Keratinocyte (primary cell): ENCODE measurements at regions not wholly inside any gene's neighbourhood (a gene's known extent, or its start where the extent isn't known, plus 50 kb on each side); places are given as distances from the start of the nearest gene placed in this dataset.

ENCODE experiments used
- DNase-seq: peaks from one replicate; pipeline ENCODE4 v3.0.0-alpha.2; 2011; ENCODE audit warnings: low read depth, missing footprints, low spot score
- FAIRE-seq: peaks from 2 replicates; lab custom pipeline; 2011; peaks lifted over from hg19 to GRCh38; lab: Jason Lieb, UNC
- H2AFZ ChIP-seq: 2 replicates; pipeline ENCODE4 v1.6.0; 2012; ENCODE audit warnings: low read length, control low read depth, inconsistent platforms; ENCODE audit not compliant: control insufficient read depth
- H3K27ac ChIP-seq: 2 replicates; pipeline ENCODE4 v1.5.1; 2011; ENCODE audit warnings: low read length; ENCODE audit not compliant: control insufficient read depth, insufficient read depth
- H3K27me3 ChIP-seq: 3 replicates; pipeline ENCODE4 v1.6.0; 2011; ENCODE audit warnings: low read length; ENCODE audit not compliant: control insufficient read depth, insufficient read depth; ENCODE audit errors: extremely low read depth
- H3K36me3 ChIP-seq, 2 experiments: 2 replicates in 1 of 2; 3 replicates in 1 of 2; pipeline ENCODE4 v1.5.1; 2011; ENCODE audit warnings: low read length in 2 of 2, mild to moderate bottlenecking in 1 of 2; ENCODE audit not compliant: control insufficient read depth in 2 of 2, insufficient read depth in 2 of 2; ENCODE audit errors: extremely low read depth in 1 of 2
- H3K4me1 ChIP-seq: 3 replicates; pipeline ENCODE4 v1.5.1; 2011; ENCODE audit warnings: low read length; ENCODE audit not compliant: control insufficient read depth, insufficient read depth; ENCODE audit errors: extremely low read depth
- H3K4me2 ChIP-seq: 3 replicates; pipeline ENCODE4 v1.6.0; 2011; ENCODE audit warnings: low read depth, low read length; ENCODE audit not compliant: control insufficient read depth, insufficient read depth; ENCODE audit errors: extremely low read depth
- H3K4me3 ChIP-seq, 3 experiments: fragments of 200-600 bp in 1 of 3; sonication (generic) in 1 of 3; 2 replicates in 2 of 3; 3 replicates in 1 of 3; pipeline ENCODE4 v1.5.1; 2011 to 2016; ENCODE audit warnings: low read length in 3 of 3, mild to moderate bottlenecking in 3 of 3, control low read depth in 2 of 3, inconsistent platforms in 1 of 3, low read depth in 1 of 3, mixed read lengths in 1 of 3, mixed run types in 1 of 3, moderate library complexity in 1 of 3; ENCODE audit not compliant: control insufficient read depth in 2 of 3, insufficient read depth in 2 of 3; ENCODE audit errors: extremely low read depth in 1 of 3
- H3K79me2 ChIP-seq: 2 replicates; pipeline ENCODE4 v1.6.0; 2012; ENCODE audit warnings: low read length; ENCODE audit not compliant: control insufficient read depth, insufficient read depth
- H3K9ac ChIP-seq: 3 replicates; pipeline ENCODE4 v1.6.0; 2011; ENCODE audit warnings: low read length; ENCODE audit not compliant: control insufficient read depth, insufficient read depth; ENCODE audit errors: extremely low read depth
- H3K9me1 ChIP-seq: 3 replicates; pipeline ENCODE4 v1.6.0; 2011; ENCODE audit warnings: low read length; ENCODE audit not compliant: control insufficient read depth, insufficient read depth; ENCODE audit errors: extremely low read depth
- H3K9me3 ChIP-seq: 2 replicates; pipeline ENCODE4 v1.5.1; 2012; ENCODE audit warnings: low read depth, low read length; ENCODE audit not compliant: control insufficient read depth
- H4K20me1 ChIP-seq: 3 replicates; pipeline ENCODE4 v1.6.0; 2011; ENCODE audit warnings: low read length; ENCODE audit not compliant: control insufficient read depth, insufficient read depth; ENCODE audit errors: extremely low read depth
- EZH2 ChIP-seq: IDR thresholded peaks from one replicate; pipeline ENCODE4 v1.6.1; 2012; ENCODE audit warnings: inconsistent platforms, mild to moderate bottlenecking, low read length, moderate library complexity
- dilution Hi-C: fragments of 300-500 bp; cut with MboI; formaldehyde crosslinking; loops from one replicate; pipeline ENCODE4 v1.7.0; 2020; ENCODE audit warnings: low sequenced_read_pairs; ENCODE audit not compliant: extremely low pct_ligation_motif_present
- TF ChIP-seq, protein P1 (sequence below), 3 experiments: IDR thresholded peaks in 1 of 3; conservative IDR thresholded peaks in 1 of 3; optimal IDR thresholded peaks in 1 of 3; 2 replicates in 2 of 3; 3 replicates in 1 of 3; pipeline versions ENCODE3 to v1.5.1; 2011; ENCODE audit warnings: low read length in 3 of 3, mild to moderate bottlenecking in 3 of 3, moderate library complexity in 2 of 3, control low read depth in 1 of 3, inconsistent platforms in 1 of 3; ENCODE audit not compliant: insufficient read depth in 2 of 3; ENCODE audit errors: extremely low read depth in 1 of 3

DNA sequence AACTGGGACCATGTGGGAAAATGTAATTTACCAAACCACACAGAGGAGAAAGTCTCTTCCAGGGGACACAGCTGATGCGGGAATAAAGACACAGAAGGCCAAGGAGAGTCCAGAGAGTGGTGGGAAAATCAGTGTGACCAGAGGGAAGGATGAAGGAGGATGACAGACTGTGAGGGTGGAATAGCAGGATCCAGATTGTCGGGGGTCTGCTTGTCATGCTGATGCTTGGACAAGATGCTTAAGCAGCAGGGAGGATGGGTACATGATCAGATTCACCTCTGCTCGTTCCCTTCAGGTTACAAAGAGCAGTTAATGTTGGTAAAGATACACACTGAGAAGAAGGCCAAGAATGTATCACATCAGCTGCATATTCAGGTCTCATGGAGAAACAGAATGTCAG lies 117.1 kb upstream of the ZNF644 start:
- no peaks in the 10 kb centered on the region for H3K4me1 ChIP-seq
- FAIRE-seq (no peak), DNase-seq (no peak)
- no peak overlapping the region for H3K9ac ChIP-seq
- no peak overlapping the region for H3K4me2 ChIP-seq
- H3K27ac ChIP-seq: no peak overlapping the region
- H2AFZ ChIP-seq: no peak overlapping the region
- dilution Hi-C loops: no loop called here
- H3K79me2 ChIP-seq: no peaks in the 10 kb centered on the region
- no peaks in the 10 kb centered on the region for H3K27me3 ChIP-seq
- H3K9me3 ChIP-seq: no peaks in the 10 kb centered on the region
- no peaks in the 10 kb centered on the region for H4K20me1 ChIP-seq
- TF ChIP-seq, protein P1, sequence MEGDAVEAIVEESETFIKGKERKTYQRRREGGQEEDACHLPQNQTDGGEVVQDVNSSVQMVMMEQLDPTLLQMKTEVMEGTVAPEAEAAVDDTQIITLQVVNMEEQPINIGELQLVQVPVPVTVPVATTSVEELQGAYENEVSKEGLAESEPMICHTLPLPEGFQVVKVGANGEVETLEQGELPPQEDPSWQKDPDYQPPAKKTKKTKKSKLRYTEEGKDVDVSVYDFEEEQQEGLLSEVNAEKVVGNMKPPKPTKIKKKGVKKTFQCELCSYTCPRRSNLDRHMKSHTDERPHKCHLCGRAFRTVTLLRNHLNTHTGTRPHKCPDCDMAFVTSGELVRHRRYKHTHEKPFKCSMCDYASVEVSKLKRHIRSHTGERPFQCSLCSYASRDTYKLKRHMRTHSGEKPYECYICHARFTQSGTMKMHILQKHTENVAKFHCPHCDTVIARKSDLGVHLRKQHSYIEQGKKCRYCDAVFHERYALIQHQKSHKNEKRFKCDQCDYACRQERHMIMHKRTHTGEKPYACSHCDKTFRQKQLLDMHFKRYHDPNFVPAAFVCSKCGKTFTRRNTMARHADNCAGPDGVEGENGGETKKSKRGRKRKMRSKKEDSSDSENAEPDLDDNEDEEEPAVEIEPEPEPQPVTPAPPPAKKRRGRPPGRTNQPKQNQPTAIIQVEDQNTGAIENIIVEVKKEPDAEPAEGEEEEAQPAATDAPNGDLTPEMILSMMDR (optimal IDR thresholded peaks at IDR 0.05 in 1 of 3, IDR thresholded peaks at IDR 0.05 in 1 of 3, conservative IDR thresholded peaks at IDR 0.05 in 1 of 3; ENCODE audit: extremely low read depth in 1 of 3, insufficient read depth in 2 of 3, low read length in 3 of 3): no peak
- TF ChIP-seq EZH2: no peak
- H3K36me3 ChIP-seq: no peaks in the 10 kb centered on the region
- no peaks in the 10 kb centered on the region for H3K9me1 ChIP-seq
- H3K4me3 ChIP-seq: no peak overlapping the region

DNA sequence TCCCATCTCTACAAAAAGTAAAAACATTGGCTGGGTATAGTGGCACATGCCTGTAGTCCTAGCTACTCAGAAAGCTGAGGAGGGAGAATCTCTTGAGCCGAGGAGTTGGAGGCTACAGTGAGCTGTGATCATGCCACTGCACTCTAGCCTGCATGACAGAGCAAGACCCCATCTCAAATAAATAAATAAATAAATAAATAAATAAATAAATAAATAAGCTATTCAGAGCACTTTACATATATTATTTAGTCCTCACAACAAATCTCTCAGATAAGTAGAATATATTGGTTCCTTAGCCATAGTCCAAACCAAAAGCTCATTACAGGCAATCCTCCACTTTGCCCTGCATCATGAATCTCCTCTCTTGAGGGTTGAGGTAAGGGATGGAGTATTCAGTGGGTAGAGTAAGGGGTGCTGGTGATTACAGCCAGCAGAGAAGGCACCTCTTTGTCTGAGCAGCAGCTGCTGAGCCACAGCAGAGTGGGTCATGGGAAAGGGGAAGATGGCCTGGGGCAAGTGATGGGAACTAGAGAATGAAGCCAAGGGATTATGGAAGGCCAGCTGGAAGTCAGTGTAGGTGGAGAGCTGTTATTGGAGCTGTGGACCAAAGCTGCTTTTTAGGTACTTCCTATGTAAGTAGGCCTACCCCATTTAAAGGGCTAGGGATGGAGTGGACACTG lies 115.5 kb upstream of the ZNF644 start:
- Histone ChIP-seq H3K4me2 (no peak overlapping the region), H2AFZ (no peak overlapping the region), H3K27me3 (no peaks in the 10 kb centered on the region), H3K27ac (no peak overlapping the region), H3K9me1 (no peaks in the 10 kb centered on the region), H3K4me3 (no peak overlapping the region), H3K79me2 (no peaks in the 10 kb centered on the region), H3K9ac (no peak overlapping the region), H3K36me3 (no peaks in the 10 kb centered on the region), H4K20me1 (no peaks in the 10 kb centered on the region), H3K4me1 (no peaks in the 10 kb centered on the region), H3K9me3 (no peaks in the 10 kb centered on the region)
- TF ChIP-seq EZH2: no peak
- TF ChIP-seq, protein P1 (optimal IDR thresholded peaks at IDR 0.05 in 1 of 3, IDR thresholded peaks at IDR 0.05 in 1 of 3, conservative IDR thresholded peaks at IDR 0.05 in 1 of 3; ENCODE audit: extremely low read depth in 1 of 3, insufficient read depth in 2 of 3, low read length in 3 of 3): no peak
- dilution Hi-C loops: no loop called here
- FAIRE-seq: no peak
- DNase-seq: no peak
